K562 (cell line): ENCODE measurements at regions not wholly inside any gene's neighbourhood (a gene's known extent, or its start where the extent isn't known, plus 50 kb on each side); places are given as distances from the start of the nearest gene placed in this dataset.

ENCODE experiments used
- BCL6 ChIP-seq: fragments of 250-450 bp; sonication (Bioruptor Pico); IDR thresholded peaks from 2 replicates; pipeline ENCODE4 v1.4.0; 2020
- BCOR ChIP-seq: fragments of 450-650 bp; IDR thresholded peaks from 2 replicates; pipeline ENCODE4 v1.6.1; 2016
- CBFA2T2 ChIP-seq: fragments of 450-650 bp; conservative IDR thresholded peaks from 2 replicates; pipeline ENCODE4 v1.6.1; 2017; ENCODE audit warnings: mild to moderate bottlenecking
- DPF2 ChIP-seq: fragments of 450-650 bp; IDR thresholded peaks from 2 replicates; pipeline ENCODE4 v1.6.1; 2016
- ETV5 ChIP-seq: sonication (generic); formaldehyde crosslinking; IDR thresholded peaks from 2 replicates; pipeline ENCODE4 v1.4.0; 2020; ENCODE audit warnings: low read depth, mild to moderate bottlenecking, missing genetic modification reagents
- HMG20A ChIP-seq: fragments of 450-650 bp; formaldehyde crosslinking; conservative IDR thresholded peaks from 2 replicates; pipeline ENCODE4 v1.4.0; 2020; ENCODE audit warnings: mild to moderate bottlenecking, mixed read lengths
- JUN ChIP-seq, 2 experiments: sonication (generic) in 1 of 2; formaldehyde crosslinking in 1 of 2; IDR thresholded peaks; 2 replicates each; pipeline versions ENCODE4 v1.6.1 to v1.8.0; 2012 to 2022; ENCODE audit warnings: borderline replicate concordance in 2 of 2, mild to moderate bottlenecking in 2 of 2, improper control_type of control experiment in 1 of 2, low read depth in 1 of 2, low read length in 1 of 2, missing genetic modification reagents in 1 of 2
- KDM2B ChIP-seq: fragments of 250-450 bp; sonication (Bioruptor Pico); IDR thresholded peaks from 2 replicates; pipeline ENCODE4 v1.8.0; 2021; ENCODE audit warnings: mild to moderate bottlenecking, moderate library complexity
- MCM5 ChIP-seq: fragments of 450-650 bp; IDR thresholded peaks from 2 replicates; pipeline ENCODE4 v1.6.1; 2016; ENCODE audit warnings: low read depth
- MTA1 ChIP-seq: fragments of 450-650 bp; IDR thresholded peaks from 2 replicates; pipeline ENCODE4 v1.6.1; 2017; ENCODE audit warnings: borderline replicate concordance
- POLR2AphosphoS2 ChIP-seq: IDR thresholded peaks from 2 replicates; pipeline ENCODE4 v1.6.1; 2012; ENCODE audit warnings: low read length, improper control_type of control experiment
- SMARCE1 ChIP-seq: fragments of 450-650 bp; IDR thresholded peaks from 2 replicates; pipeline ENCODE4 v1.7.1; 2016; ENCODE audit warnings: mild to moderate bottlenecking
- TF ChIP-seq, protein P1 (sequence below): fragments of 200-800 bp; sonication (Bioruptor generic); IDR thresholded peaks from 2 replicates; pipeline ENCODE4 v1.6.1; 2017; ENCODE audit warnings: missing genetic modification characterization, missing compliant biosample characterization
- TF ChIP-seq, protein P2 (sequence below): fragments of 450-650 bp; IDR thresholded peaks from 2 replicates; pipeline ENCODE4 v1.6.1; 2017; ENCODE audit warnings: antibody characterized with exemption, mild to moderate bottlenecking
- TF ChIP-seq, protein P3 (sequence below), 2 experiments: fragments of 450-650 bp in 1 of 2; sonication (generic) in 1 of 2; formaldehyde crosslinking in 1 of 2; IDR thresholded peaks; 2 replicates each; pipeline versions ENCODE4 v1.7.1 to v1.9.0; 2016 to 2022; ENCODE audit warnings: inconsistent platforms in 1 of 2, mild to moderate bottlenecking in 1 of 2, missing genetic modification reagents in 1 of 2

DNA sequence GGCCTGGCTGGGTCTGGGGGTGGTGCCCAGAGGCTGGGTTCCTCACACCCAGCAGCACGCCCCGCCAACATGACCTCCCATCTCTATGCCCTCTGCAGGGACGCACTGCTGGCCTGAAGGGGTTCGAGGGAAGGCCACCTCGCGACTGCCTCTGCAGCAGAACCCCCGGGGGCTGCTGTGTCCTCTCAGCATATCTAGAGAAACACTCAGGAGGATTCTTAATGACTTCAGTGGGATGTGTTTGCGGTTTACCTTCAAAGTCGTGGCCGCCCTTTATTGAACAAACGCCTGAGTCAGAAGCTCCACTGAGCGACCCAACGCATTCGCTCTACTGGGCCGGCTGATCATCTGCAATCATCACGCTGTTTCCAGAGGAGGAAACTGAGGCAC is 54.8 kb upstream of the GATA5 start (continued):
- TF ChIP-seq HMG20A (CRISPR knock-in tag) (no peak), POLR2AphosphoS2 (no peak), BCL6 (no peak), MCM5 (no peak), DPF2 (no peak; the same call in 1 of the 2 replicates), KDM2B (CRISPR knock-in tag) (no peak), CBFA2T2 (0 out of 2 replicates have a peak, but pooled peaks have one; percentile 23), SMARCE1 (0 out of 2 replicates have a peak, but pooled peaks have one; percentile 26), JUN (IDR thresholded peaks at IDR 0.05; ENCODE audit: borderline replicate concordance, low read depth, low read length) (no peak), JUN (CRISPR knock-in tag; IDR thresholded peaks at IDR 0.05; ENCODE audit: borderline replicate concordance) (no peak), BCOR (peak; percentile 21; the same call in 1 of the 2 replicates), ETV5 (CRISPR knock-in tag) (no peak), MTA1 (no peak)
- TF ChIP-seq, protein P1, sequence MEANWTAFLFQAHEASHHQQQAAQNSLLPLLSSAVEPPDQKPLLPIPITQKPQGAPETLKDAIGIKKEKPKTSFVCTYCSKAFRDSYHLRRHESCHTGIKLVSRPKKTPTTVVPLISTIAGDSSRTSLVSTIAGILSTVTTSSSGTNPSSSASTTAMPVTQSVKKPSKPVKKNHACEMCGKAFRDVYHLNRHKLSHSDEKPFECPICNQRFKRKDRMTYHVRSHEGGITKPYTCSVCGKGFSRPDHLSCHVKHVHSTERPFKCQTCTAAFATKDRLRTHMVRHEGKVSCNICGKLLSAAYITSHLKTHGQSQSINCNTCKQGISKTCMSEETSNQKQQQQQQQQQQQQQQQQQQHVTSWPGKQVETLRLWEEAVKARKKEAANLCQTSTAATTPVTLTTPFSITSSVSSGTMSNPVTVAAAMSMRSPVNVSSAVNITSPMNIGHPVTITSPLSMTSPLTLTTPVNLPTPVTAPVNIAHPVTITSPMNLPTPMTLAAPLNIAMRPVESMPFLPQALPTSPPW (CRISPR knock-in tag) = peak; percentile 7; the same call in 1 of the 2 replicates
- TF ChIP-seq, protein P2, sequence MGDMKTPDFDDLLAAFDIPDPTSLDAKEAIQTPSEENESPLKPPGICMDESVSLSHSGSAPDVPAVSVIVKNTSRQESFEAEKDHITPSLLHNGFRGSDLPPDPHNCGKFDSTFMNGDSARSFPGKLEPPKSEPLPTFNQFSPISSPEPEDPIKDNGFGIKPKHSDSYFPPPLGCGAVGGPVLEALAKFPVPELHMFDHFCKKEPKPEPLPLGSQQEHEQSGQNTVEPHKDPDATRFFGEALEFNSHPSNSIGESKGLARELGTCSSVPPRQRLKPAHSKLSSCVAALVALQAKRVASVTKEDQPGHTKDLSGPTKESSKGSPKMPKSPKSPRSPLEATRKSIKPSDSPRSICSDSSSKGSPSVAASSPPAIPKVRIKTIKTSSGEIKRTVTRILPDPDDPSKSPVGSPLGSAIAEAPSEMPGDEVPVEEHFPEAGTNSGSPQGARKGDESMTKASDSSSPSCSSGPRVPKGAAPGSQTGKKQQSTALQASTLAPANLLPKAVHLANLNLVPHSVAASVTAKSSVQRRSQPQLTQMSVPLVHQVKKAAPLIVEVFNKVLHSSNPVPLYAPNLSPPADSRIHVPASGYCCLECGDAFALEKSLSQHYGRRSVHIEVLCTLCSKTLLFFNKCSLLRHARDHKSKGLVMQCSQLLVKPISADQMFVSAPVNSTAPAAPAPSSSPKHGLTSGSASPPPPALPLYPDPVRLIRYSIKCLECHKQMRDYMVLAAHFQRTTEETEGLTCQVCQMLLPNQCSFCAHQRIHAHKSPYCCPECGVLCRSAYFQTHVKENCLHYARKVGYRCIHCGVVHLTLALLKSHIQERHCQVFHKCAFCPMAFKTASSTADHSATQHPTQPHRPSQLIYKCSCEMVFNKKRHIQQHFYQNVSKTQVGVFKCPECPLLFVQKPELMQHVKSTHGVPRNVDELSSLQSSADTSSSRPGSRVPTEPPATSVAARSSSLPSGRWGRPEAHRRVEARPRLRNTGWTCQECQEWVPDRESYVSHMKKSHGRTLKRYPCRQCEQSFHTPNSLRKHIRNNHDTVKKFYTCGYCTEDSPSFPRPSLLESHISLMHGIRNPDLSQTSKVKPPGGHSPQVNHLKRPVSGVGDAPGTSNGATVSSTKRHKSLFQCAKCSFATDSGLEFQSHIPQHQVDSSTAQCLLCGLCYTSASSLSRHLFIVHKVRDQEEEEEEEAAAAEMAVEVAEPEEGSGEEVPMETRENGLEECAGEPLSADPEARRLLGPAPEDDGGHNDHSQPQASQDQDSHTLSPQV = peak; percentile 60
- TF ChIP-seq, protein P3, sequence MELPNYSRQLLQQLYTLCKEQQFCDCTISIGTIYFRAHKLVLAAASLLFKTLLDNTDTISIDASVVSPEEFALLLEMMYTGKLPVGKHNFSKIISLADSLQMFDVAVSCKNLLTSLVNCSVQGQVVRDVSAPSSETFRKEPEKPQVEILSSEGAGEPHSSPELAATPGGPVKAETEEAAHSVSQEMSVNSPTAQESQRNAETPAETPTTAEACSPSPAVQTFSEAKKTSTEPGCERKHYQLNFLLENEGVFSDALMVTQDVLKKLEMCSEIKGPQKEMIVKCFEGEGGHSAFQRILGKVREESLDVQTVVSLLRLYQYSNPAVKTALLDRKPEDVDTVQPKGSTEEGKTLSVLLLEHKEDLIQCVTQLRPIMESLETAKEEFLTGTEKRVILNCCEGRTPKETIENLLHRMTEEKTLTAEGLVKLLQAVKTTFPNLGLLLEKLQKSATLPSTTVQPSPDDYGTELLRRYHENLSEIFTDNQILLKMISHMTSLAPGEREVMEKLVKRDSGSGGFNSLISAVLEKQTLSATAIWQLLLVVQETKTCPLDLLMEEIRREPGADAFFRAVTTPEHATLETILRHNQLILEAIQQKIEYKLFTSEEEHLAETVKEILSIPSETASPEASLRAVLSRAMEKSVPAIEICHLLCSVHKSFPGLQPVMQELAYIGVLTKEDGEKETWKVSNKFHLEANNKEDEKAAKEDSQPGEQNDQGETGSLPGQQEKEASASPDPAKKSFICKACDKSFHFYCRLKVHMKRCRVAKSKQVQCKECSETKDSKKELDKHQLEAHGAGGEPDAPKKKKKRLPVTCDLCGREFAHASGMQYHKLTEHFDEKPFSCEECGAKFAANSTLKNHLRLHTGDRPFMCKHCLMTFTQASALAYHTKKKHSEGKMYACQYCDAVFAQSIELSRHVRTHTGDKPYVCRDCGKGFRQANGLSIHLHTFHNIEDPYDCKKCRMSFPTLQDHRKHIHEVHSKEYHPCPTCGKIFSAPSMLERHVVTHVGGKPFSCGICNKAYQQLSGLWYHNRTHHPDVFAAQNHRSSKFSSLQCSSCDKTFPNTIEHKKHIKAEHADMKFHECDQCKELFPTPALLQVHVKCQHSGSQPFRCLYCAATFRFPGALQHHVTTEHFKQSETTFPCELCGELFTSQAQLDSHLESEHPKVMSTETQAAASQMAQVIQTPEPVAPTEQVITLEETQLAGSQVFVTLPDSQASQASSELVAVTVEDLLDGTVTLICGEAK (IDR thresholded peaks at IDR 0.05) = no peak
- TF ChIP-seq, protein P3 (CRISPR knock-in tag; IDR thresholded peaks at IDR 0.05) = no peak
